Heart right ventricle (tissue), 16 donors: ENCODE measurements at regions not wholly inside any gene's neighbourhood (a gene's known extent, or its start where the extent isn't known, plus 50 kb on each side); places are given as distances from the start of the nearest gene placed in this dataset.
A peak's percentile ranks its signal among the peaks of the same experiment; 100 is the strongest.

ENCODE experiments used
- ATAC-seq, 8 donors: fragments of 200-7000 bp; cut with Tn5 transposase; one replicate each; pipeline ENCODE4 v1.9.1; 2020; ENCODE audit warnings: mild to moderate bottlenecking in 8 of 8, moderate library complexity in 8 of 8, moderate number of reproducible peaks in 1 of 8
- DNase-seq, 2 donors: peaks; one replicate each; pipeline ENCODE4 v3.0.0-alpha.2; 2020
- H3K27ac ChIP-seq, 10 donors: fragments of 200-600 bp; sonication (generic) in 2 of 10; one replicate each; pipeline versions ENCODE4 v1.5.0 to v1.8.0; 2020 to 2022; ENCODE audit warnings: mild to moderate bottlenecking in 3 of 10
- H3K27me3 ChIP-seq, 7 donors: fragments of 200-600 bp; one replicate each; pipeline ENCODE4 v1.8.0; 2021 to 2022; ENCODE audit warnings: mild to moderate bottlenecking in 2 of 7
- H3K36me3 ChIP-seq, 9 donors: fragments of 200-600 bp; sonication (generic) in 1 of 9; one replicate each; pipeline versions ENCODE4 v1.5.0 to v1.8.0; 2020 to 2022; ENCODE audit warnings: mild to moderate bottlenecking in 2 of 9
- H3K4me1 ChIP-seq, 9 donors: fragments of 200-600 bp; sonication (generic) in 1 of 9; one replicate each; pipeline versions ENCODE4 v1.5.0 to v1.8.0; 2020 to 2022; ENCODE audit warnings: mild to moderate bottlenecking in 4 of 9
- H3K4me3 ChIP-seq, 10 donors: fragments of 200-600 bp; sonication (generic) in 2 of 10; one replicate each; pipeline versions ENCODE4 v1.5.0 to v1.8.0; 2020 to 2022; ENCODE audit warnings: mild to moderate bottlenecking in 7 of 10, moderate library complexity in 2 of 10
- H3K9me3 ChIP-seq, 11 donors: fragments of 200-600 bp in 10 of 11; sonication (generic) in 2 of 11; one replicate each; pipeline versions ENCODE4 v1.5.0 to v1.8.0; 2013 to 2022; ENCODE audit warnings: mild to moderate bottlenecking in 2 of 11, control low read depth in 1 of 11, moderate library complexity in 1 of 11
- WGBS, 2 donors: extraction: QIAGEN DNeasy Blood & Tissue Kit; methylation state at CpG; one replicate each; pipeline ENCODE4 v1.1.7; 2013; ENCODE audit warnings: inconsistent platforms in 1 of 2; 5-methylcytosine and 5-hydroxymethylcytosine counted together
- intact Hi-C, 10 donors: fragments of 100-400 bp; cut with DNase I; formaldehyde crosslinking; loops; one replicate each; pipeline versions ENCODE4 v1.11.1 to v1.14.2; 2022
- TF ChIP-seq, protein P1 (sequence below), 9 donors: fragments of 200-600 bp; sonication (generic) in 2 of 9; IDR thresholded peaks; one replicate each; pipeline versions ENCODE4 v1.5.0 to v1.8.0; 2021 to 2022; ENCODE audit warnings: antibody characterized with exemption in 9 of 9, mild to moderate bottlenecking in 5 of 9, moderate library complexity in 1 of 9
- donor health status: Arrhythmogenic right ventricular cardiomyopathy.
- donor health status: ischemic (EF 13 %, LVEDD 7.1; RV severe dilation, severe dysfunction).
- donor health status: healthy with polysubstance abuse.
- donor health status: DM: no; HTN: yes; CAD: no.
- donor health status: DM: no; HTN: no; CAD: no.
- donor health status: ischemic (EF 25% LVEDD 6.9; RV normal size, moderate dysfunction).
- donor health status: ischemic (EF 25% LVEDD 5.7; RV mildly dilated, moderate dysfunction).
- donor health status: healthy.
- donor health status: DM: yes; HTN: yes; CAD: no.
- donor health status: Ischemic cardiomyopathy.
- donor health status: ischemic (EF 35%, LVEDD 5.7; RV mildly dilated, moderate dysfunction).
- donor health status: nonischemic (EF 11% LVEDD 7.7; RV severe dilation, severe dysfunction).
- donor health status: DM: yes; HTN: yes; CAD: no.
- donor health status: PGD.
- donor health status: ischemic (EF 29% LVEDD 5.4; RV normal size, mild dysfunction).
- donor health status: nonischemic (EF 23%, LVEDD 6.1; RV moderate dilation, normal function).

- Histone ChIP-seq H3K27me3 (no peaks in the 10 kb centered on the region), H3K4me3 (no peak overlapping the region), H3K4me1 (no peaks in the 10 kb centered on the region), H3K27ac (no peak overlapping the region), H3K36me3 (no peaks in the 10 kb centered on the region), H3K9me3 (peaks cover 0 to 36% (median 6%) of the 10 kb centered on the region in 11 donors)
- intact Hi-C loops, result no loop called here
- ATAC-seq (no peak), DNase-seq (no peak)
- 88 to 90% methylated on average over 8 of the region's 8 CpGs for WGBS, 2 donors
- TF ChIP-seq, protein P1, sequence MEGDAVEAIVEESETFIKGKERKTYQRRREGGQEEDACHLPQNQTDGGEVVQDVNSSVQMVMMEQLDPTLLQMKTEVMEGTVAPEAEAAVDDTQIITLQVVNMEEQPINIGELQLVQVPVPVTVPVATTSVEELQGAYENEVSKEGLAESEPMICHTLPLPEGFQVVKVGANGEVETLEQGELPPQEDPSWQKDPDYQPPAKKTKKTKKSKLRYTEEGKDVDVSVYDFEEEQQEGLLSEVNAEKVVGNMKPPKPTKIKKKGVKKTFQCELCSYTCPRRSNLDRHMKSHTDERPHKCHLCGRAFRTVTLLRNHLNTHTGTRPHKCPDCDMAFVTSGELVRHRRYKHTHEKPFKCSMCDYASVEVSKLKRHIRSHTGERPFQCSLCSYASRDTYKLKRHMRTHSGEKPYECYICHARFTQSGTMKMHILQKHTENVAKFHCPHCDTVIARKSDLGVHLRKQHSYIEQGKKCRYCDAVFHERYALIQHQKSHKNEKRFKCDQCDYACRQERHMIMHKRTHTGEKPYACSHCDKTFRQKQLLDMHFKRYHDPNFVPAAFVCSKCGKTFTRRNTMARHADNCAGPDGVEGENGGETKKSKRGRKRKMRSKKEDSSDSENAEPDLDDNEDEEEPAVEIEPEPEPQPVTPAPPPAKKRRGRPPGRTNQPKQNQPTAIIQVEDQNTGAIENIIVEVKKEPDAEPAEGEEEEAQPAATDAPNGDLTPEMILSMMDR (IDR thresholded peaks at IDR 0.05), result no peak
Measured at GRCh38 chr7:53336105-53336668, 300.8 kb downstream of the POM121L12 start.

- Histone ChIP-seq H3K4me3 (no peak overlapping the region), H3K27me3 (no peaks in the 10 kb centered on the region), H3K4me1 (no peaks in the 10 kb centered on the region), H3K36me3 (no peaks in the 10 kb centered on the region), H3K27ac (no peak overlapping the region), H3K9me3 (peaks cover 0 to 65% (median 9%) of the 10 kb centered on the region in 11 donors)
- no peak for DNase-seq
- no peak for ATAC-seq
- intact Hi-C loops, result no loop called here
- TF ChIP-seq, protein P1 (IDR thresholded peaks at IDR 0.05), result no peak
- 91 to 95% methylated on average over 1 of the region's 1 CpG for WGBS, 2 donors
Measured at GRCh38 chr7:53340220-53340619, 304.8 kb downstream of the POM121L12 start.

- no peak overlapping the region for H3K27ac ChIP-seq
- DNase-seq, result no peak
- H3K27me3 ChIP-seq, result no peaks in the 10 kb centered on the region
- TF ChIP-seq, protein P1 (IDR thresholded peaks at IDR 0.05), result peak in 7 of 9 donors; percentile 37 to 56 (median 44)
- no peaks in the 10 kb centered on the region for H3K4me1 ChIP-seq
- ATAC-seq, result no peak
- WGBS, 2 donors, result 17 to 20% methylated on average over 2 of the region's 2 CpGs
- H3K9me3 ChIP-seq, result peaks cover 0 to 10% (median 0%) of the 10 kb centered on the region in 11 donors
- intact Hi-C loops, result no loop called here
- H3K4me3 ChIP-seq, result no peak overlapping the region
- no peaks in the 10 kb centered on the region for H3K36me3 ChIP-seq
Measured at GRCh38 chr7:53350241-53350640, 314.8 kb downstream of the POM121L12 start.

- DNase-seq, result no peak
- H3K27me3 ChIP-seq, result no peaks in the 10 kb centered on the region
- H3K4me3 ChIP-seq, result no peak overlapping the region
- no peak overlapping the region for H3K27ac ChIP-seq
- 69 to 83% methylated on average over 2 of the region's 2 CpGs for WGBS, 2 donors
- TF ChIP-seq, protein P1 (IDR thresholded peaks at IDR 0.05), result no peak
- no peak for ATAC-seq
- H3K9me3 ChIP-seq, result peaks cover 0 to 10% (median 0%) of the 10 kb centered on the region in 11 donors
- H3K4me1 ChIP-seq, result no peaks in the 10 kb centered on the region
- no peaks in the 10 kb centered on the region for H3K36me3 ChIP-seq
- intact Hi-C loops, result no loop called here
Measured at GRCh38 chr7:53351681-53352080, 316.2 kb downstream of the POM121L12 start.
